Epithelial cell of esophagus (primary cell): ENCODE measurements at regions not wholly inside any gene's neighbourhood (a gene's known extent, or its start where the extent isn't known, plus 50 kb on each side); places are given as distances from the start of the nearest gene placed in this dataset.

Source experiments
- DNase-seq: peaks from one replicate; pipeline ENCODE4 v3.0.0; 2010; ENCODE audit warnings: low read depth
- H3K4me3 ChIP-seq: 2 replicates; pipeline ENCODE4 v1.5.1; 2011; ENCODE audit warnings: mild to moderate bottlenecking, low read length, control low read depth
- CTCF ChIP-seq: IDR thresholded peaks from 2 replicates; pipeline ENCODE4 v1.5.1; 2011; ENCODE audit warnings: low read depth, mild to moderate bottlenecking, low read length, control low read depth, inconsistent platforms; ENCODE audit not compliant: insufficient read depth; ENCODE audit errors: missing control alignments

- TF ChIP-seq CTCF = no peak
- peak; percentile 19 for DNase-seq
- no peak overlapping the region for H3K4me3 ChIP-seq
Observed at GRCh38 chr20:47859278-47859677, 74.0 kb upstream of the SULF2 start.

GRCh38 chr20:47857569-47858464 is 72.5 kb upstream of the SULF2 start:
- H3K4me3 ChIP-seq = no peak overlapping the region
- peak; percentile 63 for DNase-seq
- no peak for TF ChIP-seq CTCF

- no peak for TF ChIP-seq CTCF
- DNase-seq = peak; percentile 51
- H3K4me3 ChIP-seq = no peak overlapping the region
Observed at GRCh38 chr20:47857187-47857568, 71.9 kb upstream of the SULF2 start.

GRCh38 chr20:47855799-47856198 is 70.5 kb upstream of the SULF2 start:
- no peak overlapping the region for H3K4me3 ChIP-seq
- DNase-seq = no peak
- no peak for TF ChIP-seq CTCF

- peak; percentile 78 for DNase-seq
- H3K4me3 ChIP-seq = no peak overlapping the region
- TF ChIP-seq CTCF = peak; percentile 55
Observed at GRCh38 chr20:47854687-47855212, 69.5 kb upstream of the SULF2 start.

- DNase-seq = no peak
- no peak overlapping the region for H3K4me3 ChIP-seq
- no peak for TF ChIP-seq CTCF
Observed at GRCh38 chr20:47851774-47852173, 66.5 kb upstream of the SULF2 start.
